ENCODE measurements at regions not wholly inside any gene's neighbourhood (a gene's known extent, or its start where the extent isn't known, plus 50 kb on each side); places are given as distances from the start of the nearest gene placed in this dataset.

GRCh38 chr1:22313321-22313720 is 138.3 kb upstream of the ZBTB40 start:
- TF ChIP-seq, protein P1, sequence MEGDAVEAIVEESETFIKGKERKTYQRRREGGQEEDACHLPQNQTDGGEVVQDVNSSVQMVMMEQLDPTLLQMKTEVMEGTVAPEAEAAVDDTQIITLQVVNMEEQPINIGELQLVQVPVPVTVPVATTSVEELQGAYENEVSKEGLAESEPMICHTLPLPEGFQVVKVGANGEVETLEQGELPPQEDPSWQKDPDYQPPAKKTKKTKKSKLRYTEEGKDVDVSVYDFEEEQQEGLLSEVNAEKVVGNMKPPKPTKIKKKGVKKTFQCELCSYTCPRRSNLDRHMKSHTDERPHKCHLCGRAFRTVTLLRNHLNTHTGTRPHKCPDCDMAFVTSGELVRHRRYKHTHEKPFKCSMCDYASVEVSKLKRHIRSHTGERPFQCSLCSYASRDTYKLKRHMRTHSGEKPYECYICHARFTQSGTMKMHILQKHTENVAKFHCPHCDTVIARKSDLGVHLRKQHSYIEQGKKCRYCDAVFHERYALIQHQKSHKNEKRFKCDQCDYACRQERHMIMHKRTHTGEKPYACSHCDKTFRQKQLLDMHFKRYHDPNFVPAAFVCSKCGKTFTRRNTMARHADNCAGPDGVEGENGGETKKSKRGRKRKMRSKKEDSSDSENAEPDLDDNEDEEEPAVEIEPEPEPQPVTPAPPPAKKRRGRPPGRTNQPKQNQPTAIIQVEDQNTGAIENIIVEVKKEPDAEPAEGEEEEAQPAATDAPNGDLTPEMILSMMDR (IDR thresholded peaks at IDR 0.05; ENCODE audit: low read length): no peak
- TF ChIP-seq EZH2 (optimal IDR thresholded peaks at IDR 0.05; ENCODE audit: low read depth, low read length) (no peak), EZH2phosphoT487 (IDR thresholded peaks at IDR 0.05; ENCODE audit: low read length) (no peak)

Measured in MM.1S (cell line).